Heart left ventricle (tissue), 13 donors: ENCODE measurements at regions not wholly inside any gene's neighbourhood (a gene's known extent, or its start where the extent isn't known, plus 50 kb on each side); places are given as distances from the start of the nearest gene placed in this dataset.

Source experiments
- CTCF ChIP-seq, 12 donors: fragments of 200-600 bp; sonication (generic) in 4 of 12; IDR thresholded peaks; one replicate each; pipeline versions ENCODE4 v1.5.0 to v1.8.0; 2018 to 2022; ENCODE audit warnings: antibody characterized with exemption in 12 of 12, mild to moderate bottlenecking in 5 of 12
- POLR2A ChIP-seq, 2 donors: fragments of 450-650 bp; IDR thresholded peaks; one replicate each; pipeline ENCODE4 v1.6.1; 2017; ENCODE audit warnings: antibody characterized with exemption in 2 of 2, mild to moderate bottlenecking in 2 of 2, moderate library complexity in 2 of 2
- donor health status: ischemic (EF 13 %, LVEDD 7.1; RV severe dilation, severe dysfunction).
- donor health status: DM: no; HTN: yes; CAD: no.
- donor health status: DM: no; HTN: no; CAD: no.
- donor health status: ischemic (EF 25% LVEDD 6.9; RV normal size, moderate dysfunction).
- donor health status: ischemic (EF 25% LVEDD 5.7; RV mildly dilated, moderate dysfunction).
- donor health status: ischemic (EF 35%, LVEDD 5.7; RV mildly dilated, moderate dysfunction).
- donor health status: nonischemic (EF 11% LVEDD 7.7; RV severe dilation, severe dysfunction).
- donor health status: DM: yes; HTN: yes; CAD: no.
- donor health status: PGD.
- donor health status: ischemic (EF 29% LVEDD 5.4; RV normal size, mild dysfunction).
- donor health status: nonischemic (EF 23%, LVEDD 6.1; RV moderate dilation, normal function).

DNA sequence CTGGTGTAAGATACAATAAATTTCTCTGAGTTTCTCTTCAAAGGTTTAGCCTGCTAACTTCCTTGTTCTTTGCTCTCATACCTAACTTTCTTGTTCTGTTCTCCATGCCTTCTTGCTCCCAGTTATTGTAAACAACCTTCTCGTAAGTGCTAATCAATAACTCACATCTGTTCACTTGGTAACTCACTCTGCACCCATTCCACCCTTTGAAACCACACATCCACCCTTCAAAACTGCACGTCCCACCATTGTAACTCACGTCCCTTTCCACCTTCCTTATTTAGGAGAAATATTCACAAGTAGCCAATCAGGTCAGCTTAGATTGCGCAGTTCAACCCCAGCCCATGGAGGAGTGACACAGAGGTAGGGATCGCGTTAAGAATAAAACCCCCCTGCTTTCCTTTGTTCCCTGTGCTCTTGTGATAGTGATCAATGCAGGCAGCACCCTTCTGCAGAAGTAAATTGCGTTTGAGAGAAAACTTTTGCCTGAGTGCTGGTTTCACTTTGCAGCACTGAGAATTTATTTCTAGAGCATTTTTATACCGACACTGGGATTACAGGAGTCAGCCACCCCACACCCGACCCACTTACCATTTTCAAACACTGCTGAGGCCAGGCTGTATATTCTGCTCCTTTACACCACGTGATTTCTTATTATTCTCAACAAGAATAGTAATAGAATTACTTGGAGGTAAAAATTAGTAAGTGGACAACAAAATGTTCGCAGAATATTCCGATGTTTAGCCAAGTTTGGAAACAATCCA is 789.2 kb upstream of the RGS18 start:
- no peak for TF ChIP-seq CTCF (IDR thresholded peaks at IDR 0.05)
- no peak for TF ChIP-seq POLR2A (IDR thresholded peaks at IDR 0.05)
